Endometrium (tissue), 2 donors: ENCODE measurements at regions not wholly inside any gene's neighbourhood (a gene's known extent, or its start where the extent isn't known, plus 50 kb on each side); places are given as distances from the start of the nearest gene placed in this dataset.

ENCODE experiments used
- FAIRE-seq: peaks from 2 replicates; lab custom pipeline; 2012; peaks lifted over from hg19 to GRCh38; lab: Jason Lieb, UNC
- donor health status: control.
- donor health status: control.

- FAIRE-seq: no peak
These were observed 50.7 kb downstream of the ARHGAP35 start for GRCh38 chr19:46911456-46911855.

GRCh38 chr19:46913198-46913851, 52.5 kb downstream of the ARHGAP35 start:
- no peak for FAIRE-seq

- peak; percentile 29 for FAIRE-seq
These were observed 53.1 kb downstream of the ARHGAP35 start for GRCh38 chr19:46913852-46914430.

DNA sequence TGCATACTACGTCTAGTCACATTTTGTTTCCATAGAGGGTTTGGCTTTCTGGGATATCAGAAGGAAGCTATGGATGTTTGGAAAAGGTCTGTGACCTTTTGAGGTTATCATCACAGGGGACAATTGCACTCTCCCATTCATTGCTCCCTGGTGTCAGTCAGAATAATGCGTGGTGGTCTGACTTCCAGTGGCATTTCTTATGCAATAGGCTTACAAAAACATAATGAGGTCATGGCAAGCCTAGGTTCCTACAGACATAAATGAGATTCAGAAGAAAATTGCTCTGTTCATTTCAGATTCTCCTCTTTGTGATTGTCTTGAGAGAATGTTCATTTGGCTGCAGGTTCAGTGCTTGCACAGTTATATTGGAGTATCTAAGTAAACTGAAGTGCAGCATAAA, 54.6 kb downstream of the ARHGAP35 start:
- no peak for FAIRE-seq

DNA sequence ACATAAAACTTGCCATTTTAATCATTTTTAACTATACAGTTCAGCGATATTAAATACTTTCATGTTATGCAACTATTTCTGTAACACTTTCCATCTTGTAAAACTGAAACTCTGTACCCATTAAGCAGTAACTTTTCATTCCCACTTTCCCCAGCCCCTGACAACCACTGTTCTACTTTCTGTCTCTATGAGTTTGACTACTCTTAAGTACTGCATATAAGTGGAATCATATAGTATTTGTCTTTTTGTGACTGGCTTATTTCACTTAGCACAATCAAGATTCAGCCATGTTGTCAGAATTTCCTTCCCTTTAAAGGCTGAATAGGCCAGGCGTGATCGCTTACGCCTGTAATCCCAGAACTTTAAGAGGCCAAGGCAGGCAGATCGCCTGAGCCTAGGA, 56.2 kb downstream of the ARHGAP35 start:
- no peak for FAIRE-seq

- no peak for FAIRE-seq
These were observed 58.5 kb downstream of the ARHGAP35 start for GRCh38 chr19:46919324-46919723.

- FAIRE-seq: no peak
These were observed 59.6 kb downstream of the ARHGAP35 start for GRCh38 chr19:46920362-46920761.

GRCh38 chr19:46921071-46921470, 60.3 kb downstream of the ARHGAP35 start:
- FAIRE-seq: no peak

DNA sequence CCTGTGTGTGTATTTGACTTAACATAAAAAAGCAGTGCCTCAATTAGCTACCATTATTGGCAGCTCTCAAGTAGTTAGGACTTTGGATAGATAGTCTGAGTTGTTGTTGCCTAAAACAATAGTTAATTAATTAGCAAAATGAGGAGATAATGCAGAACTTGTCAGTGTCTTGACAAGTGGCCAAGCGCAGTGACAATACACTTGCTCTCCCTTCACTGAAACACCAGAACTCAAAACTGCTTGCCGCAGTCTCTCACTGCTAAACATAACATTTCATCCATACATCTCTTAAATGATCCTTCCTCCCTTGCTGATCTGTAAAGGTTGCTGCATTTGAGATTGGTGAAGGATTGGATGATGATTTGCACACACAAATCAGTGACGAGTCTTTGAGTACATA, 61.7 kb downstream of the ARHGAP35 start:
- FAIRE-seq: no peak

DNA sequence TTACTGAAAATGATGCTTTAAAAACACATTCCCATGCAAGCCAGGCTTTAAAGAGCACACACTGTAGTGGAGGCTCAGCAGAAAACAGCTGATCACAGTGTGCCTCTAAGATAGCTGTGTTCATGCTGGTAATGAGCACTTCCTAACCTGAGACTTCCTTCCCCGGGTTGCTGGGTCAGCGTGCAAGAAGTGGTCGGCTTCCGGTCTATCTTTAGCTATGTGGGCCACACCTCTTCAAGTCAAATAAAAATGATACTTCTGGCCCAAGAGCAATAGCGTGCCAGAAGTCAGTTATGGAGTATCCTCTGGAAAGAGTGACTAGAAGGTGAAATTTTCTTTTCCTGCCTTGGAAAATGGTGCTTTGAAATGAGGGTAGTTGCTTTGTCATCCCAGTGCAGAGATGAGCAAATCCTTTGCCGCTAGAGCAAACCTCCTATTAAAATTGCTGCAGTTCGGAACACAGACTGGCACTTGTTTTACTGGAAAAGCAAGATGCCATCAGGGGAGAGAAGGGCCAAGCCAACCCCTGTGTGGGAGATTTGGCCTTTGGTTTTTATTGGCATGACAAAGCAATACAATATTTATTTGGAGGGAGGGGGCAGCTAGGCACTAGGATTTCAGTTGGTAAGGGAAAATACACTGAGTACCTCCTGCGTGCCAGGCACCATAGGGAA, 64.2 kb downstream of the ARHGAP35 start:
- no peak for FAIRE-seq

DNA sequence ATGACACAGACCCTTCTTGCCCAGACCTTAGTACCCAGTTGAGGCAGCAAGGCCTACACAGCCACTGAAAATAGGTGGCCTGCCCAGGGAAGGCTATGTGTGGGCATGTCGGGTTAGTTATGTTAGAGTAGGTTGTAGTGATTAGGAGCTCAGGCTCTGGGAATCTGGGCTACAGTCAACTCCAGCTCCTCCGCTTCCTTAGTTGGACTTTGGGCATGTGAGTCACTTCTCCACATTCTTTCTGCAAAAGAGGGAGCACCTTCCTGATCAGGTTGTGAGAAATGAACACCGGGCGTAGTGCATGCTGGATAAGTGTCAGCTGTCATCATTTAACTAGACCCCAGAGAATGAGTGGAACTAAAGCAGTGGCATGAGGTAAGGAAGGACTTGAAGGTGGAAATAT, 64.8 kb downstream of the ARHGAP35 start:
- FAIRE-seq: no peak

DNA sequence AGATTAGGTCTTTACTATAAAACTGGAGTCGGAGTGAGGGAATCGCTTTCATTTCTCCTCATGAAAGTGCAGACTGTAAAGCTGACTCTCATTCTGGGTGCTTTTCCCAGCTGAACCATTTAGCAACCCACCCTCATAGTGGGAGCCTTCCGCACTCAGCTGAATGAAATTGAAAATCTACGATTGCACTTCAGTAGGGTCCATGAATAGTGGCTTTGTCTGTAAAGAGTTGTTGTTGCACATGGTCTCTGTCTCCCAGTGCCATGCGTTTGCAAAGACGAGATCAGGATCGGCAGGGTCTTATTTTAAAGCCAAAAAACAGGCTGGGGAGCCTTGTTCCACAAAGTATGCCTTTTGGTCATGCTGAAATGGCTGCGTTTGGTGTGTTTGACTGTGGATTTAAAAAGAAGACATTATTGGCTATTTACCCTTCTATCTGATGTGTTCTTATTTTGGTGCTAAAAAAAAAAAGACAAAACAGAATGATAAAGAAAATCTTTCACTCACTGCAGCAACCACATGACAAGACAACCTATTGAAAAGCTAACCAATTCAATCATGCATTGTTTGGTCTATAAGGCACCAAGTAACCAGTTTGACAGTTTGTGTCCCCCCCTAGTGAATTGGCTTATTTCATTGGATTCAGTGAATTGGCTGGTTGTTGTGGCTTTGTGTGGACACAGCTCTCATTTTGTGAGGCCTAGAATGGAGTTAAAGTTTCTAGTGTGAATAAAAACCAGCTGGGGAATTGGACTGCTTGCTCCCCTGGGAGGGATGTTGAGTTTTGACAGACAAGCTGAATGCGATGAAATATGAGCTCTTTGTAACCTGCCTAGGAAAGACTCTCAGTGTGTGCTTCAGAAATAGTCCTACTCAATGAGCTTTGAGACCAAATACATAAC, 65.6 kb downstream of the ARHGAP35 start:
- FAIRE-seq: no peak

GRCh38 chr19:46927106-46927505, 66.3 kb downstream of the ARHGAP35 start:
- no peak for FAIRE-seq

- no peak for FAIRE-seq
These were observed 67.1 kb downstream of the ARHGAP35 start for GRCh38 chr19:46927893-46928292.

GRCh38 chr19:46928951-46929350, 68.2 kb downstream of the ARHGAP35 start:
- no peak for FAIRE-seq

DNA sequence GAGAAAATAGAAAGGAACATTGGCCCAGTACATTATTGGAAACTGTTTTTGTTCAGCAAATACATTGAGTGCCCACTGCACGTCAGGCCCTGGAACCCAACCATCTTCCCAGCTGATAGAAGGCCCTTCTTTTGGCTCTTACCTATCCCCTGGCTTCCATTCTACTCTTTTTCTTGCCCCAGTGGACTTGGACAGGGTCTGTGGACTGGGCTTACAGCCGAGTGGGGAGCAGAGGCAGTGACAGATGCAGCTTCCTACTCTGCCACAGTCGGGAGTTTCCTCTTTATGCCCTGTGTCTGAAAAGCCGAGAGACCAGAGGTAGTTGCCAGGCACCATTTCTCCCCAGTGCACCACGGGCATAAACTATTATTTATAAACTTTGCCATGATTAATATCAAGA, 70.4 kb downstream of the ARHGAP35 start:
- FAIRE-seq: no peak

DNA sequence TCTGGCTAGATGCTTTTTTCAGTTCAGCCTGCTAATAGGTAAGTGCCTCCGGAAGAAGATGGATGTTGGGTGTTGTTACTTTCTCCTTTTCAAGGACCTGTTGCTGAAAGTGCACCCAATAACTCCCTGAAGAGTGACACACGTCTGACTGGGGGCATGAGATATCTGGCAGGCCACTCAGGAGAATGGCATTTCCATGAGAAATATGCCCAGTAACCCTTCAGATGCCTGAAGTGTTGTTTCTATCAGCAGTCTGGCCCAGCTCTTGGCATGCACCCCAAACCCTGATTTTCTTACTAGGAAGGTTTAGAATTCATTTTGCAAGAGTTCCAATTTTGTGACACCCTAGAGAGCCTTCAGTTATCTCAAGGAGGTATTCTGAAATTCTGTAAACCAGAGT, 71.5 kb downstream of the ARHGAP35 start:
- FAIRE-seq: no peak

GRCh38 chr19:46935066-46935663, 74.4 kb downstream of the ARHGAP35 start:
- no peak for FAIRE-seq

- FAIRE-seq: no peak
These were observed 76.3 kb upstream of the NPAS1 start for GRCh38 chr19:46943150-46943946.

GRCh38 chr19:46944123-46944748, 75.4 kb upstream of the NPAS1 start:
- FAIRE-seq: no peak
